ENCODE measurements at regions not wholly inside any gene's neighbourhood (a gene's known extent, or its start where the extent isn't known, plus 50 kb on each side); places are given as distances from the start of the nearest gene placed in this dataset.

GRCh38 chr4:119823891-119824290, 195.3 kb upstream of the PDE5A start:
- DNase-seq: no peak
- Histone ChIP-seq H3K4me1 (ENCODE audit: control insufficient read depth, insufficient read depth, low read length) (no peaks in the 10 kb centered on the region), H2AFZ (replicated peaks; ENCODE audit: low read length, poor library complexity) (no peak overlapping the region), H2AK9ac (replicated peaks; ENCODE audit: low read depth, low read length, poor library complexity) (no peak overlapping the region), H3K36me3 (ENCODE audit: control insufficient read depth, insufficient read depth, low read length) (no peaks in the 10 kb centered on the region), H2BK120ac (ENCODE audit: low read depth, low read length) (no peak overlapping the region), H3K56ac (ENCODE audit: extremely low read depth, insufficient read depth, low read length) (no peak overlapping the region), H3K27me3 (ENCODE audit: control insufficient read depth, insufficient read depth, low read length) (no peaks in the 10 kb centered on the region), H3K4ac (ENCODE audit: low read depth, low read length) (no peak overlapping the region), H3K27ac (ENCODE audit: insufficient read depth, low read length) (no peak overlapping the region), H3K79me1 (ENCODE audit: low read depth in 1 of 2, low read length in 2 of 2) (no peaks in the 10 kb centered on the region), H2BK5ac (ENCODE audit: low read depth, low read length, poor library complexity, severe bottlenecking) (no peak overlapping the region), H2AK5ac (ENCODE audit: low read depth, low read length) (no peak overlapping the region), H3K9me1 (ENCODE audit: insufficient read depth, low read length) (no peaks in the 10 kb centered on the region), H3K23ac (ENCODE audit: low read depth, low read length) (no peak overlapping the region), H3K9ac (ENCODE audit: low read depth, low read length) (no peak overlapping the region), H2BK15ac (ENCODE audit: low read depth, low read length) (no peak overlapping the region), H3K18ac (ENCODE audit: low read depth, low read length) (no peak overlapping the region), H3K4me3 (ENCODE audit: insufficient read depth, low read depth, low read length) (no peak overlapping the region), H2BK20ac (ENCODE audit: low read depth, low read length) (no peak overlapping the region), H4K91ac (ENCODE audit: insufficient read depth, low read depth, low read length) (no peak overlapping the region), H4K20me1 (ENCODE audit: insufficient read depth, low read length) (no peaks in the 10 kb centered on the region), H4K8ac (ENCODE audit: low read depth in 2 of 2, low read length in 2 of 2) (no peak overlapping the region), H3K4me2 (ENCODE audit: low read depth, low read length) (no peak overlapping the region), H4K5ac (ENCODE audit: low read depth, low read length) (no peak overlapping the region), H3K9me3 (ENCODE audit: control insufficient read depth, insufficient read depth, low read length) (0 out of 2 replicates have a peak, but pooled peaks cover 2% of the 10 kb centered on the region), H3K14ac (replicated peaks; ENCODE audit: low read depth, low read length) (no peak overlapping the region)
- TF ChIP-seq BHLHE40 (IDR thresholded peaks at IDR 0.05; ENCODE audit: low read depth, low read length) (no peak), POLR2A (IDR thresholded peaks at IDR 0.05; ENCODE audit: low read depth, low read length) (no peak), MAZ (IDR thresholded peaks at IDR 0.05; ENCODE audit: borderline replicate concordance, low read depth, low read length) (no peak), CEBPB (IDR thresholded peaks at IDR 0.05; ENCODE audit: low read depth, low read length) (no peak), NFE2L2 (IDR thresholded peaks at IDR 0.05; ENCODE audit: low read depth, low read length) (no peak), RCOR1 (IDR thresholded peaks at IDR 0.05; ENCODE audit: insufficient replicate concordance, low read length) (no peak), RAD21 (IDR thresholded peaks at IDR 0.05; ENCODE audit: low read length) (no peak), CTCF (conservative IDR thresholded peaks at IDR 0.05; ENCODE audit: low read depth, low read length) (no peak), RFX5 (IDR thresholded peaks at IDR 0.05; ENCODE audit: low read depth, low read length) (no peak), FOS (IDR thresholded peaks at IDR 0.05; ENCODE audit: low read depth, low read length) (no peak)
- intact Hi-C loops (cut with micrococcal nuclease) (loop anchor here (5.0 kb wide), 2 partner anchors 37 to 198 kb away; no protein-coding TSS in a partner anchor), in situ Hi-C loops (cut with MboI; ENCODE audit: low sequenced_read_pairs) (no loop called here), dilution Hi-C loops (cut with HindIII; ENCODE audit: low sequenced_read_pairs, unreplicated experiment) (no loop called here)
- ChIA-PET POLR2A (ENCODE audit: unreplicated experiment) (no interaction called here), CTCF (interaction anchor here (0.6 to 0.7 kb wide), 2 partner anchors 9 to 33 kb away, joined by 4 to 6 read pairs; no protein-coding TSS in a partner anchor)
- no peak for ATAC-seq (ENCODE audit: low read depth)
- no TSS peak for BruUV-seq (replicated peaks)
